GM10266 (cell line): ENCODE measurements at regions not wholly inside any gene's neighbourhood (a gene's known extent, or its start where the extent isn't known, plus 50 kb on each side); places are given as distances from the start of the nearest gene placed in this dataset.

ENCODE experiments used
- DNase-seq: peaks from one replicate; pipeline ENCODE4 v3.0.0; 2012; ENCODE audit errors: extremely low spot score
- TF ChIP-seq, protein P1 (sequence below): IDR thresholded peaks from 2 replicates; pipeline ENCODE4 v1.5.1; 2012; ENCODE audit warnings: mild to moderate bottlenecking, low read depth; ENCODE audit not compliant: control insufficient read depth, insufficient read depth; ENCODE audit errors: missing control alignments

DNA sequence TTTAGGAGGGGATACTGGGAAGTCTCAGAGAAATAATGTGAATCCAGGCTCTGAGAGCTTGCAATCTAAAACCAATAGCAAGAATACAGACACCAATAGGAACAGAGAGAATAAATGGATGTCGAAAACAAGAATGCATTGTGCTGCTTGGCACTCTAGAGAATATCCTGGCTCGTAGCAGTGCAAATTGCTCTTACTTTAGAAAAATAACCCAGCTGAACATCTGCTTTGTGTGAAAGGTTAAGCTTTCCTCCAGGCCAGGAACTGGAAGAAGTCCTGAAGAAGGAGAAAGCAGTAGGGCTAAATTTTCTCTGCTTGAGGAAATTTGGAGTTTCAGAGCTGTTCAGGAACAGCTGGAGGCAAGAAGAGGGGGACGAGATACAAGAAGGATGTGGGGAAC, 382.3 kb downstream of the HHIPL2 start:
- TF ChIP-seq, protein P1, sequence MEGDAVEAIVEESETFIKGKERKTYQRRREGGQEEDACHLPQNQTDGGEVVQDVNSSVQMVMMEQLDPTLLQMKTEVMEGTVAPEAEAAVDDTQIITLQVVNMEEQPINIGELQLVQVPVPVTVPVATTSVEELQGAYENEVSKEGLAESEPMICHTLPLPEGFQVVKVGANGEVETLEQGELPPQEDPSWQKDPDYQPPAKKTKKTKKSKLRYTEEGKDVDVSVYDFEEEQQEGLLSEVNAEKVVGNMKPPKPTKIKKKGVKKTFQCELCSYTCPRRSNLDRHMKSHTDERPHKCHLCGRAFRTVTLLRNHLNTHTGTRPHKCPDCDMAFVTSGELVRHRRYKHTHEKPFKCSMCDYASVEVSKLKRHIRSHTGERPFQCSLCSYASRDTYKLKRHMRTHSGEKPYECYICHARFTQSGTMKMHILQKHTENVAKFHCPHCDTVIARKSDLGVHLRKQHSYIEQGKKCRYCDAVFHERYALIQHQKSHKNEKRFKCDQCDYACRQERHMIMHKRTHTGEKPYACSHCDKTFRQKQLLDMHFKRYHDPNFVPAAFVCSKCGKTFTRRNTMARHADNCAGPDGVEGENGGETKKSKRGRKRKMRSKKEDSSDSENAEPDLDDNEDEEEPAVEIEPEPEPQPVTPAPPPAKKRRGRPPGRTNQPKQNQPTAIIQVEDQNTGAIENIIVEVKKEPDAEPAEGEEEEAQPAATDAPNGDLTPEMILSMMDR: no peak
- DNase-seq: no peak

DNA sequence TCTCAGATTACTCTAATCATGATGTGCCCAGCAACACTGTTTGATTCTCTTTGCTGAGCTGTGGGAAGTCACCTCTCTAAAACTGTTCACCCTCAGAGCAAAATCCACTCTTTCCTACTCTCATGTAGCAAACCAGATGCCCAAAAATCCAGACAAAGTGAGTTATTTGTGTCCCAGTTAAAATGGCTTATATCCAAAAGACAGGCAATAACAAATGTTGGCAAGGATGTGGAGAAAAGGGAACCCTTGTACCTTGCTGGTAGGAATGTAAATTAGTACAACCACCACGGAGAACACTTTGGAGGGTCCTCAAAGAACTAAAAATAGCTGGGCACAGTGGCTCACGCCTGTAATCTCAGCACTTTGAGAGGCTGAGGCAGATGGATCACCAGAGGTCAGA, 384.0 kb downstream of the HHIPL2 start:
- TF ChIP-seq, protein P1: no peak
- no peak for DNase-seq

DNA sequence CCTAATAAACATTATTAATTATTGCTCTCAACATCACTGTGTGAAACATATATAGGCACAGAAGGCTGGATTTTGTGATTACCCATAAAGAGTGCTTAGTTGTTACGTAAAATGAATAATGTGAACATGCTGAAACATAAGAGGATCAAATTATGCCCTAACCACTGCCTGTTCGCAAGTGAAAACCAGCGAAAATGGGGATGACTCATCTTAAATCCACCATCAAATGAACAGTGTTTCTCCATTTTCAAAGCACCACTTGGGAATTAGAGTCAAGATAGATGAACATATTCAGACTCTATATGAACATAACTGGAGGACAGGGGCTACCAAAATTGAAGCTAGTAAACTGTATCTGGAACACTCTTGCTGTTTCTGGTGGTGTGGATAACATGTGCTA, 386.2 kb downstream of the HHIPL2 start:
- TF ChIP-seq, protein P1: no peak
- no peak for DNase-seq

DNA sequence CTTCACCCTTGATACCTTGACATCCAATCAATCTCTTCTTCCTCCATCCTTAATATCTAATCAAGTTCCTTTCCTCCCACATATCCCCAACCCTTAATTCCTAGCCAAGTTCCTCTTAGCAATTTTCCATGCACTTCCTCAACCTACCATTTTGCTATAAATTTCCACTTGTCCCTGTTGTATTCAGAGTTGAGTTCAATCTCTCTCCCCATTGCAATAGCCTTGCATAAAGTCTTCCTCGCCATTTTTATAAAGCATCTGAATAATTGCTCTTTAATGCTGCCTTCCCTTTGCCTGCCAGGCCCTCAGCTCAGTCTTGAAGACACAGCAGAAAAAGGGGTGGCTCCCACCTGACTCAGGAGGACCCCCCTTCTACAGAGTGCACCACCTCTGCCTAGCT, 390.3 kb downstream of the HHIPL2 start:
- DNase-seq: no peak
- TF ChIP-seq, protein P1: no peak

GRCh38 chr1:222140206-222140605, 398.3 kb upstream of the DUSP10 start:
- TF ChIP-seq, protein P1: no peak
- no peak for DNase-seq

DNA sequence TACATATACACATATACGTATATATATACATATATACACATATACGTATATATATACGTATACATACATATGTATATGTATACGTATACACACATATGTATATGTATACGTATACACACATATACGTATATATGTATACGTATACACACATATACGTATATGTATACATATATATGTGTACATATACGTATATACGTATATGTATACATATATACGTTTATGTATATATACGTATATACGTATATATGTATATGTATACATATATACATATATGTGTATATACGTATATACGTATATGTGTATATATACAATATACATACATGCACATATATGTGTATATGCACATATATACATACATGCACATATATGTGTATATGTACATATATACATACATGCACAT, 396.2 kb upstream of the DUSP10 start:
- TF ChIP-seq, protein P1: no peak
- no peak for DNase-seq

- no peak for DNase-seq
- TF ChIP-seq, protein P1: no peak
These were observed 395.0 kb upstream of the DUSP10 start for GRCh38 chr1:222136869-222137268.
